Panc1 (cell line): ENCODE measurements at regions not wholly inside any gene's neighbourhood (a gene's known extent, or its start where the extent isn't known, plus 50 kb on each side); places are given as distances from the start of the nearest gene placed in this dataset.

ENCODE experiments used
- ATAC-seq: fragments of 200-7000 bp; cut with Tn5 transposase; 2 replicates; pipeline ENCODE4 v1.9.1; 2020; ENCODE audit warnings: mild to moderate bottlenecking, moderate library complexity
- BruUV-seq: library from RNA; stranded (reverse); fragments of 400-500 nt; replicated peaks from 2 replicates; lab custom pipeline; 2021; lab: Mats Ljungman, UMichigan
- CTCF ChIA-PET: fragments of 300-600 bp; sonication (Branson Sonifier 250); formaldehyde crosslinking; loops from one replicate; lab custom pipeline; 2022; ENCODE audit warnings: antibody characterized with exemption; lab: Charles Lee
- POLR2A ChIA-PET: fragments of 300-600 bp; sonication (Branson Sonifier 250); formaldehyde crosslinking; loops from one replicate; lab custom pipeline; 2022; ENCODE audit warnings: antibody characterized with exemption; lab: Charles Lee
- DNase-seq: peaks from one replicate; pipeline ENCODE4 v3.0.0-alpha.2; 2010; ENCODE audit warnings: low read depth, low spot score
- H3K27ac ChIP-seq: 2 replicates; pipeline ENCODE4 v1.5.1; 2011; ENCODE audit warnings: mild to moderate bottlenecking, low read length, inconsistent platforms
- H3K27me3 ChIP-seq: fragments of 200-500 bp; sonication (Bioruptor generic); 2 replicates; pipeline ENCODE4 v1.6.0; 2014; ENCODE audit warnings: low read length, inconsistent platforms; ENCODE audit not compliant: control insufficient read depth, insufficient read depth
- H3K36me3 ChIP-seq: fragments of 200-500 bp; sonication (Bioruptor generic); 2 replicates; pipeline ENCODE4 v1.5.1; 2014; ENCODE audit warnings: inconsistent platforms, mild to moderate bottlenecking, low read length, moderate library complexity; ENCODE audit not compliant: control insufficient read depth, insufficient read depth
- H3K4me1 ChIP-seq: 2 replicates; pipeline ENCODE4 v1.5.1; 2011; ENCODE audit warnings: inconsistent platforms, mild to moderate bottlenecking, low read length, moderate library complexity; ENCODE audit not compliant: control insufficient read depth, insufficient read depth
- H3K4me3 ChIP-seq, 2 experiments: 2 replicates each; pipeline ENCODE4 v1.5.1; 2011 to 2012; ENCODE audit warnings: low read depth in 2 of 2, low read length in 2 of 2, mild to moderate bottlenecking in 2 of 2, inconsistent platforms in 1 of 2, moderate library complexity in 1 of 2
- H3K9me3 ChIP-seq: fragments of 200-500 bp; sonication (Bioruptor generic); 2 replicates; pipeline ENCODE4 v1.5.1; 2014; ENCODE audit warnings: low read depth, mild to moderate bottlenecking, inconsistent platforms, low read length, moderate library complexity; ENCODE audit not compliant: control insufficient read depth, insufficient read depth
- POLR2AphosphoS5 ChIP-seq: IDR thresholded peaks from 2 replicates; pipeline ENCODE4 v1.6.1; 2012; ENCODE audit warnings: mild to moderate bottlenecking, low read depth, low read length, moderate library complexity
- REST ChIP-seq, 2 experiments: IDR thresholded peaks; 2 replicates each; pipeline ENCODE4 v1.6.1; 2011 to 2012; ENCODE audit warnings: low read depth in 2 of 2, control low read depth in 1 of 2, low read length in 1 of 2, mild to moderate bottlenecking in 1 of 2, moderate library complexity in 1 of 2; ENCODE audit not compliant: insufficient read depth in 1 of 2
- SIN3A ChIP-seq: IDR thresholded peaks from 2 replicates; pipeline ENCODE4 v1.6.1; 2012; ENCODE audit warnings: low read depth, mild to moderate bottlenecking, low read length, moderate library complexity, borderline replicate concordance; ENCODE audit not compliant: insufficient read depth
- TCF7L2 ChIP-seq: IDR thresholded peaks from 2 replicates; pipeline ENCODE4 v1.6.1; 2011; ENCODE audit warnings: mild to moderate bottlenecking, low read depth, low read length, inconsistent platforms
- in situ Hi-C: cut with HindIII; loops from 2 replicates; pipeline ENCODE4 v1.10.0; 2016; ENCODE audit warnings: low sequenced_read_pairs, low pct_unique_long_range_greater_than_20kb
- intact Hi-C: fragments of 100-400 bp; cut with micrococcal nuclease; formaldehyde crosslinking; loops from one replicate; pipeline ENCODE4 v1.10.0; 2022; ENCODE audit not compliant: unreplicated experiment
- TF ChIP-seq, protein P1 (sequence below): fragments of 450-650 bp; IDR thresholded peaks from 2 replicates; pipeline ENCODE4 v1.5.1; 2017; ENCODE audit warnings: mild to moderate bottlenecking

GRCh38 chr20:51276296-51276695 lies 253.4 kb upstream of the KCNG1 start:
- H3K4me1 ChIP-seq: no peaks in the 10 kb centered on the region

GRCh38 chr20:51275826-51276225 lies 252.9 kb upstream of the KCNG1 start:
- ChIA-PET CTCF (interaction anchor here (0.6 kb wide), 1 partner anchor 12 kb away, joined by 7 read pairs; no protein-coding TSS in a partner anchor), POLR2A (no interaction called here)
- Histone ChIP-seq H3K4me3 (no peak overlapping the region), H3K27ac (no peak overlapping the region), H3K27me3 (peaks cover 8% of the 10 kb centered on the region), H3K9me3 (no peaks in the 10 kb centered on the region), H3K4me1 (no peaks in the 10 kb centered on the region), H3K36me3 (no peaks in the 10 kb centered on the region)
- no peak for TF ChIP-seq REST (IDR thresholded peaks at IDR 0.05; ENCODE audit: insufficient read depth in 1 of 2, low read depth in 2 of 2, low read length in 1 of 2)
- TF ChIP-seq, protein P1, sequence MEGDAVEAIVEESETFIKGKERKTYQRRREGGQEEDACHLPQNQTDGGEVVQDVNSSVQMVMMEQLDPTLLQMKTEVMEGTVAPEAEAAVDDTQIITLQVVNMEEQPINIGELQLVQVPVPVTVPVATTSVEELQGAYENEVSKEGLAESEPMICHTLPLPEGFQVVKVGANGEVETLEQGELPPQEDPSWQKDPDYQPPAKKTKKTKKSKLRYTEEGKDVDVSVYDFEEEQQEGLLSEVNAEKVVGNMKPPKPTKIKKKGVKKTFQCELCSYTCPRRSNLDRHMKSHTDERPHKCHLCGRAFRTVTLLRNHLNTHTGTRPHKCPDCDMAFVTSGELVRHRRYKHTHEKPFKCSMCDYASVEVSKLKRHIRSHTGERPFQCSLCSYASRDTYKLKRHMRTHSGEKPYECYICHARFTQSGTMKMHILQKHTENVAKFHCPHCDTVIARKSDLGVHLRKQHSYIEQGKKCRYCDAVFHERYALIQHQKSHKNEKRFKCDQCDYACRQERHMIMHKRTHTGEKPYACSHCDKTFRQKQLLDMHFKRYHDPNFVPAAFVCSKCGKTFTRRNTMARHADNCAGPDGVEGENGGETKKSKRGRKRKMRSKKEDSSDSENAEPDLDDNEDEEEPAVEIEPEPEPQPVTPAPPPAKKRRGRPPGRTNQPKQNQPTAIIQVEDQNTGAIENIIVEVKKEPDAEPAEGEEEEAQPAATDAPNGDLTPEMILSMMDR: no peak
- TF ChIP-seq TCF7L2: no peak
- TF ChIP-seq POLR2AphosphoS5: no peak
- TF ChIP-seq SIN3A: no peak
- ATAC-seq (no peak), DNase-seq (no peak)
- in situ Hi-C loops: no loop called here
- BruUV-seq: no TSS peak
- intact Hi-C loops: no loop called here

More at GRCh38 chr20:51276296-51276695, 253.4 kb upstream of the KCNG1 start:
- H3K4me3 ChIP-seq: no peak overlapping the region
- ATAC-seq (no peak), DNase-seq (no peak)
- no peak overlapping the region for H3K27ac ChIP-seq
- TF ChIP-seq, protein P1: no peak
- TF ChIP-seq SIN3A: no peak
- no peak for TF ChIP-seq REST (IDR thresholded peaks at IDR 0.05; ENCODE audit: insufficient read depth in 1 of 2, low read depth in 2 of 2, low read length in 1 of 2)
- no peak for TF ChIP-seq POLR2AphosphoS5
- no peak for TF ChIP-seq TCF7L2
- in situ Hi-C loops (no loop called here), intact Hi-C loops (no loop called here)
- H3K36me3 ChIP-seq: no peaks in the 10 kb centered on the region
- H3K9me3 ChIP-seq: no peaks in the 10 kb centered on the region
- peaks cover 8% of the 10 kb centered on the region for H3K27me3 ChIP-seq
- POLR2A ChIA-PET: no interaction called here
- CTCF ChIA-PET: no interaction called here
- BruUV-seq: no TSS peak
